Stimulated activated naive CD8-positive, alpha-beta T cell treated with anti-CD3 and anti-CD28 coated beads, Interleukin-15, amount 100 ng/mL, for 72 hours (primary cell): ENCODE measurements at regions not wholly inside any gene's neighbourhood (a gene's known extent, or its start where the extent isn't known, plus 50 kb on each side); places are given as distances from the start of the nearest gene placed in this dataset.
"Not testable (repeated sequence)": the region's sequence is repeated elsewhere in the genome, so short reads cannot be mapped to it uniquely, and the experiment has no call there.

Experiments used
- ATAC-seq: fragments of 150-1000 bp; cut with Tn5 transposase; 2 replicates; pipeline ENCODE4 v1.10.0; 2021; ENCODE audit warnings: mild to moderate bottlenecking, moderate library complexity
- DNase-seq, 2 donors: peaks; one replicate each; pipeline ENCODE4 v3.0.0; 2021 to 2022
- H3K27ac Mint-ChIP-seq, 2 donors: one replicate each; pipeline ENCODE4 v1.8.0; 2022; ENCODE audit warnings: mild to moderate bottlenecking in 2 of 2, mixed read lengths in 2 of 2, moderate library complexity in 2 of 2
- H3K27me3 Mint-ChIP-seq: one replicate; pipeline ENCODE4 v1.8.0; 2022; ENCODE audit warnings: mixed read lengths
- H3K4me1 Mint-ChIP-seq: one replicate; pipeline ENCODE4 v1.8.0; 2022; ENCODE audit warnings: mild to moderate bottlenecking, mixed read lengths
- H3K4me3 Mint-ChIP-seq, 2 donors: one replicate each; pipeline ENCODE4 v1.8.0; 2022; ENCODE audit warnings: mild to moderate bottlenecking in 2 of 2, mixed read lengths in 2 of 2, moderate library complexity in 1 of 2
- H3K9me3 Mint-ChIP-seq, 2 donors: one replicate each; pipeline ENCODE4 v1.8.0; 2022; ENCODE audit warnings: mixed read lengths in 2 of 2

DNA sequence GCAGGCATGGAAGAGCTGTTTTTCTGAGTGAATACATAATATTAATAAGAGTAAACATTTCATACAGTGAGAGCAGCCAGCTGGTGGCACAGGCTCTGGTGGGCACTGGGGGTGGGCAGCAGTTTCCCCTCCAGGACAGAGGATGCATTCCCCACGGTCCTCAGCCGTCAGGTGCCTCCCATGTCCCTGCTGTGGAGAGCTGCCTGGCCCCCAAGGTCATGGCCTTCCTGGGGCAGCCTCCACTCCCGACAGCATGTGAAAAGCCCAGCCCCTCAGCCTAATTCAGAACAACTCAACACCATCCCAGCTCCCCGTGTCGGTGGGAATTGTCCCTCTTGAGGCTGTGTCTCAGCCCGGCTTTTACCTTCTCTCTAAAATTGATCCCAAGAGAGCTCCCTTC, 147.4 kb downstream of the GALR1 start:
- H3K27ac Mint-ChIP-seq: no peak overlapping the region
- DNase-seq (no peak), ATAC-seq (no peak)
- peaks cover 8% of the 10 kb centered on the region for H3K27me3 Mint-ChIP-seq
- no peak overlapping the region for H3K4me3 Mint-ChIP-seq
- peaks cover 0 to 6% of the 10 kb centered on the region in 2 donors for H3K9me3 Mint-ChIP-seq
- no peaks in the 10 kb centered on the region for H3K4me1 Mint-ChIP-seq

DNA sequence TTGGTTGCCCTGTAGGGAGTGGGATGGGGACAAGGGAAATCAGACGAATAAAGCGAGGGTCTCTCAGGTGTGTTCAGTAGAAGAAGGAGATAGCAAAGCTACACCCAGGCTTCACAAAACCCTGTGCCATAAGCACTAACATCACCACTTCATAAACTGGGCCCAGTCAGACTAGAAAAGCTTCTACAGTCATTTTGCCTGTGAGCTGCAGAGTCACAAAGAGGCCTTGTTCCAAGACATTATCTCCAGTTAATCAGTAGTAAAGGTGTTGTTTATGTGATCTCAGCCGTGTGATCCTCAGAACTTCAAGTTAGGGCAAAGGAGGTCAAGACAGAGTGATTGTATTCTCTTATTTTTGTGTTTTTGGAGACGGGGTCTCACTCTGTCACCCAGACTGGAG, 148.0 kb downstream of the GALR1 start:
- Mint-ChIP-seq H3K27ac (no peak overlapping the region), H3K4me1 (no peaks in the 10 kb centered on the region), H3K4me3 (no peak overlapping the region), H3K27me3 (peaks cover 4% of the 10 kb centered on the region), H3K9me3 (peaks cover 0 to under 1% of the 10 kb centered on the region in 2 donors)
- DNase-seq (no peak), ATAC-seq (no peak)

DNA sequence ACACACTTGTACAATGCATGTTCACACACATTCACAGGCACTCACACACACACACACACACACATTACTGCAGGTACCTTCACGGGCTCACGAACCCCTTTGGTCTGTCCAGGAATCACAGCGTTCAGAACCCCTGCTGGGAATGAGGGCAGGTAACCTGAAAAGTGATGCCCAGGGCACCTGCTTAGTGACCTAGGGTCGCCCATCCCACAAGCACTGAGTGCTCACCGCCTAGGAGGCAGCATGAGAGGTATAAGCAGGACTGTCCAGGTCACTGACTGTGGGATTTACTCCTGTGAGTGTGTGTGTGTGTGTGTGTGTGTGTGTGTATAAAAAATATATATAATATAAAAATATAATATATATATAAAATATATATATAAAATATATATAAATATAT, 150.9 kb downstream of the GALR1 start:
- DNase-seq (no peak), ATAC-seq (no peak)
- Mint-ChIP-seq H3K4me3 (no peak overlapping the region), H3K9me3 (no peaks in the 10 kb centered on the region), H3K27me3 (no peaks in the 10 kb centered on the region), H3K27ac (no peak overlapping the region), H3K4me1 (no peaks in the 10 kb centered on the region)

DNA sequence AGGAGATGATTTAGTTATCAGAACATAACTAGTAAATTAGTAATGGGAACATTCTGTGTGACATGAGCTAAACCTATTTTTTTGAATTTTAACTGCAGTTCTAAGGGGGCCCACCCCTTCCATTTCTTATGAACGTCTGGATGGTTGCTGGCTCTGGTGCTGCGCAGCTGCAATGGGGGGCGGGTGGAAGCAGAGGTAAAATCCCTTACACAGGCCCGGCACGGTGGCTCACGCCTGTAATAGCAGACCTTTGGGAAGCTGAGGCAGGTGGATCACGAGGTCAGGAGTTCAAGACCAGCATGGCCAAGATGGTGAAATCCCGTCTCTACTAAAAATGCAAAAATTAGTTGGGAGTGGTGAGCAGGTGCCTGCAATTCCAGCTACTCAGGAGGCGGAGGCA, 151.5 kb downstream of the GALR1 start:
- no peaks in the 10 kb centered on the region for H3K4me1 Mint-ChIP-seq
- H3K4me3 Mint-ChIP-seq: no peak overlapping the region
- ATAC-seq (no peak), DNase-seq (no peak)
- H3K9me3 Mint-ChIP-seq: no peaks in the 10 kb centered on the region
- H3K27ac Mint-ChIP-seq: peak overlapping the region in 1 of 2 donors; percentile 22
- H3K27me3 Mint-ChIP-seq: no peaks in the 10 kb centered on the region

DNA sequence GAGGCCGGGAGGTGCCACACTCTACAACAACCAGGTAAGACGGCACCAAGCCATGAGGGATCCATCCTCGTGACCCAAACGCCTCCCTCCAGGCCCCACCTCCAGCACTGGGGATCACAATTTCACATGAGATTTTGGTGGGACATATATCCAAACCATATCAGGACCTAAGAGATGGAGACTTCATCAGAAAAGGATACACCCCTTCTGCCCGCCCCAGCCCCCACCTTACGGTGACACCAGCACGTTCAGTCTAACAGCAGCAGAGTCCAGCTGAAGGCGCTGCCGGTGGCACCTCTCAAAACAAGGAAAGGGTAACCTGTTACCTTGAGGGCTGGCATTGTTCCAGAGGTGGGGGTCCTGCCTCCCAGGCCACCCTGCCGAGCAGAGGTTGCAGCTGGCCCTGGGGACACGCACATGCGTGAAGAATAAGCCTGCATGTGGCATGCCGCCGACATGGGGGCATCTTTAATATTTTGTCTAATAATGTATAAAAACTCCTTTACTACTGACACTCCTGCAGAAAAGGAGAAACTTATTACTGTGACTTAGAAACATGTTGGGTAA, 154.4 kb downstream of the GALR1 start:
- H3K9me3 Mint-ChIP-seq: no peaks in the 10 kb centered on the region
- no peak overlapping the region for H3K4me3 Mint-ChIP-seq
- no peak for DNase-seq
- no peaks in the 10 kb centered on the region for H3K27me3 Mint-ChIP-seq
- no peaks in the 10 kb centered on the region for H3K4me1 Mint-ChIP-seq
- ATAC-seq: no peak
- H3K27ac Mint-ChIP-seq: no peak overlapping the region

DNA sequence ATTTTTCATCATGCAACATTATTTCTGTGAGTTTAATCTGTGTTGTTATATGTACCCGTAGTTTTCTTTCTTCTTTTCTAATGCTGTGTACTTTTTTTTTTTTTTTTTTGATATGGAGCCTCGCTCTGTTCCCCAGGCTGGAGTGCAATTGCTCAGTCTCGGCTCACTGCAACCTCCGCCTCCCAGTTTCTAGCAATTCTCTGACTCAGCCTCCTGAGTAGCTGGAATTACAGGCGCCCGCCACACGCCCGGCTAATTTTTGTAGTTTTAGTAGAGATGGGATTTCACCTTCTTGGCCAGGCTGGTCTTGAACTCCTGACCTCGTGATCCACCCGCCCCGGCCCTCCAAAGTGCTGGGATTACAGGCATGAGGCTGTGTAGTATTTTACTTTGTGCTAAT, 155.4 kb downstream of the GALR1 start:
- H3K9me3 Mint-ChIP-seq: no peaks in the 10 kb centered on the region
- ATAC-seq (no peak), DNase-seq (no peak)
- H3K27me3 Mint-ChIP-seq: no peaks in the 10 kb centered on the region
- H3K4me3 Mint-ChIP-seq: no peak overlapping the region
- no peak overlapping the region for H3K27ac Mint-ChIP-seq
- H3K4me1 Mint-ChIP-seq: no peaks in the 10 kb centered on the region

DNA sequence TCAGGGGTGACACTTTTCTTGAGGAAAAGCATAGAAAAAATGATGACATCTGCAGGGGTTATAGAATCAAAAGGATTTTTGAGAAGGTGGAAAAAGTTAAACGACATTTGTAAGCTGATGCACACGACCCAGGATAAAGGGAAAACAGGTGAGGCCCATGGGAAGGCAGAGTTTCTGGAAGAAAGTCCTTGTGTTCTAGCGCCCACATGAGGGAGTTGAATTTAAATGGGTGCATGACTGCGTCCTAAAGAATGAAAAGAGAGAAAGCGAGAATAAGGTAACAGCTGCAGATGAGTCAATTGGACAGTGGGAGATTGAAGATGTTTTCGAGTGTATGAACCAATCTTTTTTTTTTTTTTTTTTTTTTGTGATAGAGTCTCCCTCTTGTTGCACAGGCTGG, 158.1 kb downstream of the GALR1 start:
- Mint-ChIP-seq H3K27ac (no peak overlapping the region), H3K4me1 (no peaks in the 10 kb centered on the region), H3K9me3 (no peaks in the 10 kb centered on the region), H3K27me3 (no peaks in the 10 kb centered on the region), H3K4me3 (no peak overlapping the region)
- DNase-seq: no peak
- no peak for ATAC-seq

DNA sequence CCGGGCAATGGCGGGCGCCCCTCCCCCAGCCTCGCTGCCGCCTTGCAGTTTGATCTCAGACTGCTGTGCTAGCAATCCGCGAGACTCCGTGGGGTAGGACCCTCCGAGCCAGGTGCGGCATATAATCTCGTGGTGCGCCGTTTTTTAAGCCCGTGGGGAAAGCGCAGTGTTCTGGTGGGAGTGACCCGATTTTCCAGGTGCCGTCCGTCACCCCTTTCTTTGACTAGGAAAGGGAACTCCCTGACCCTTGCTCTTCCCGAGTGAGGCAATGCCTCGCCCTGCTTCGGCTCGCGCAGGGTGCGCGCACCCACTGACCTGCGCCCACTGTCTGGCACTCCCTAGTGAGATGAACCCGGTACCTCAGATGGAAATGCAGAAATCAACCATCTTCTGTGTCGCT, 171.9 kb downstream of the GALR1 start:
- not testable (repeated sequence) for H3K27me3 Mint-ChIP-seq, H3K27ac Mint-ChIP-seq, DNase-seq, H3K4me3 Mint-ChIP-seq, H3K4me1 Mint-ChIP-seq, H3K9me3 Mint-ChIP-seq, ATAC-seq

DNA sequence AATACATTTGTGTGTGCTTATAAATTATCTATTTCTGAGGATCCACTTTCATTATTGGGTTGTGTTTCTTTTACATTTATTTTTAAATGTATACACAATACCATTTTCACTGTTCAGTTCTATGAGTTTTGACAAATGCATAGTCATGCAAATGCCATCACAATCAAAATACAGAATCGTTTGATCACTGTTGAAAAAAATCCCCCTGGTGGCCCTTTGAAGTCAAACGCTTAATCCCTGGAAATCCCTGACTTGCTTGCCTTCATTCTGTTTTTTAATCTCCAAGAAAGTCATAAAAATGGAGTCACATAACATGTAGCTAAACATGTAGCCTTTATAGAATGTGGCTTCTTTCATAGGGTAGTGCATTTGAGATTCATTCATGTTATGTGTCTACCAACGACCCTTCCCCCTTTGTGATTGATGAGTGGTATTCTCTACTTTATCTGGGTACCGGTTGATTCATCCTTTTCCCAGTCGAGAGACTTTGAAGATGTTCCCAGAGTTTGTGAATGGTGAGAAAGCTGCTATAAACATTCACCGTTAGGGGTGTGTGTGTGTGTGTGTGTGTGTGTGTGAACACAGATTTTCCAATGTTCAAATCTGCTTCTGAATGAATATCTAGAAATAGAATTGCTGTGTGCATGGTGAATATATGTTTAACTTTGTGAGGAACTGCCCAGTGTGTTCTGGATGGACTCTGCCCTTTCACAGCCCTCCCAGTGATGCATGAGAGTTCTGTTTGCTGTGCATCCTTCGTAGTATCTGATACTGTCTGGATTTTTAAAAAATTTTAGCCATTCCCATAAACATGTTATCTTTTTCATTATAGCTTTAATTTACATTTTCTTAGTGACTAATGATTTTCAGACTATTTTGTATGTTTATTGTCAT, 173.6 kb downstream of the GALR1 start:
- peaks cover 0 to 6% of the 10 kb centered on the region in 2 donors for H3K9me3 Mint-ChIP-seq
- no peak overlapping the region for H3K4me3 Mint-ChIP-seq
- H3K27me3 Mint-ChIP-seq: peaks cover 11% of the 10 kb centered on the region
- DNase-seq (no peak), ATAC-seq (no peak)
- H3K4me1 Mint-ChIP-seq: no peaks in the 10 kb centered on the region
- no peak overlapping the region for H3K27ac Mint-ChIP-seq

DNA sequence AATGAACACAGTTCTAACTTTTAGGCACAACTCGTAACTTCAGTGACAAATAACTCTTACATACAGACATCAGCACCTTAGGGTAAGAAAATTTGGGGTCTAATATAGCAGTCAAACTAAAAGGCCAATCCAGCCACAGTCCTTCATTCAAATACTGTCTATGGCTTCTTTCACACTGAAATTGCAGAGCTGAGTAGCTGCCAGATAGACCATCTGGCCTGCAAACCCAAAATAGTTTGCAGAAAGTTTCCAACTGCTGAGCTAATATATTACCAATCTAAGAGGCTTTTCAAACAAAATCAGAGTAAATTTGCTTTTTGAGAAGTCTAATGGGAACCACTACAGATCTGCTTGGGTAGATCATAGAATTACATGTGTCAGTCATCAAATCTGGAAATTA, 183.4 kb downstream of the GALR1 start:
- no peaks in the 10 kb centered on the region for H3K4me1 Mint-ChIP-seq
- H3K27me3 Mint-ChIP-seq: peaks cover 24% of the 10 kb centered on the region
- H3K4me3 Mint-ChIP-seq: no peak overlapping the region
- DNase-seq: no peak
- ATAC-seq: no peak
- H3K9me3 Mint-ChIP-seq: no peaks in the 10 kb centered on the region
- no peak overlapping the region for H3K27ac Mint-ChIP-seq

DNA sequence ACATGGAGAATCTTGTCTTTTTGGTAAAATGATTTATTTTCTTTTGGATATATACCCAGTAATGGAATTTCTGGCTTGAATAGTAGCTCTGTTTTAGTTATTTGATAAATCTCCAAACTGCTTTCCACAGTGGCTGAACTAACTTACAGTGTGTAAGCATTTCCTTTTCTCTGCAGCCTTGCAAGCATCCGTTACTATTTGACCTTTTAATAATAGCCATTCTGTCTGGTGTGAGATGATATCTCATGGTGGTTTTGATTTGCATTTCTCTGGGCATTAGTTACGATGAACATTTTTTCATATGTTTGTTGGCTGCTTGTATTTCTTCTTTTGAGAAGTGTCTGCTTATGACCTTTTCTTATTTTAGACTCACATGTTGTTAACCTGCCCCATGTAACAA, 190.2 kb downstream of the GALR1 start:
- Mint-ChIP-seq H3K27me3 (peaks cover 13% of the 10 kb centered on the region), H3K9me3 (no peaks in the 10 kb centered on the region), H3K27ac (no peak overlapping the region), H3K4me1 (no peaks in the 10 kb centered on the region), H3K4me3 (no peak overlapping the region)
- no peak for ATAC-seq
- no peak for DNase-seq

DNA sequence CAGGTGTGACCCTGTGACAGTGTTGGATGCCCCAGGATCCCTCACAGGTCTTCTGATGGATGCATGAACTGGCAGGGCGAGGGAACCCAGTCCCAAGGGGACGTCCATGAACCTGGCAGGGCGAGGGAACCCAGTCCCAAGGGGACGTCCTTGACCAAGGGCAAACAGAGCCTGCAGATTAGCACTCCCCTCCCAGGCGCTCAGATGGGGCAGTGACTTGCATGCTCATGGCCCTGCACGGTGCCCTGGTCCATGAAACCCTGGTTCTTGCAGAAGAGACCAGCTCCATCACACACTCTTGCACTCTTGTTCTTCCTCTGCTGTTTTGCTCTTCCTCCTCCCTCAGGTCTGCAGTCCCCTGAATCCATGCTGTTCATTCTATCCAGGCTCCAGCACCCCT, 192.7 kb downstream of the GALR1 start:
- Mint-ChIP-seq H3K27ac (no peak overlapping the region), H3K4me3 (no peak overlapping the region), H3K4me1 (no peaks in the 10 kb centered on the region), H3K9me3 (no peaks in the 10 kb centered on the region), H3K27me3 (peaks cover 13% of the 10 kb centered on the region)
- DNase-seq (no peak), ATAC-seq (no peak)

DNA sequence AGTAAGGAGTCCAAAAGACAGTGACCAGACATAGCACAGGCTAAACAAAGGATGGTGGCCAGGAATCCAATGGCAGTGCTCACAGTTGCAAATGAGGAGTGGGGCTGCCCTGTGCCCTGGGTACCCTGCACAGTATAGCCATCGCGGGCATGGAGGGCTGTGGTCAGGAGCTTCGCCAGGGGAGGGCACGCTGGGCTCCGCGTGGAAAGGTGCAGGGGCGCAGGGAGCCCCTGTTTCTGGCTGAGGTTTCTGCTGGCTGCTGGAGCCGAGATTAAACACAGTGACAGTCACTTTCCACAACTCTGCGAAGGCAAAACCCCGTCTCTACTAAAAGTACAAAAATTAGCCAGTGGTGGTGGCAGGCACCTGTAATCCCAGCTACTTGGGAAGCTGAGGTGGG, 194.7 kb downstream of the GALR1 start:
- no peaks in the 10 kb centered on the region for H3K9me3 Mint-ChIP-seq
- no peak overlapping the region for H3K27ac Mint-ChIP-seq
- H3K27me3 Mint-ChIP-seq: peaks cover 30% of the 10 kb centered on the region
- DNase-seq (no peak), ATAC-seq (no peak)
- no peak overlapping the region for H3K4me3 Mint-ChIP-seq
- peaks cover 5% of the 10 kb centered on the region for H3K4me1 Mint-ChIP-seq

DNA sequence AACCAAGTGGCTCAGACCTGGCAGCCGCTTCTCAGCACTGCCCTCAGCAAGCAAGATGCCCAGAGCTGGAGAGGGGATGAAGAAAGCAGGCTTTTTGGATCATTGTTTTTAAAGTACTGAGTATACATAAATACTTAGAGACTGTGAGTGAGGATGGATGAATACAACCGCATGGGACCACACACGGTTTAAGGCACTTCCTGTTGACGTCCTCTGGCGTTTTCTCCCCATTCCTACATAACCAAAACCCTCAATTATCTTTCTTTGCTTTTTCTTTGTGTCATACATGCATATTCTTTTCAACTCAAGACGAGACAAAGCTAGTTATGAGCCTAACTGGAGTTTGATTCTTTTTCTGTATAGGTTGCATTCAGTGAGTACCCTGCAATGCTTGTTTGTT, 198.4 kb downstream of the GALR1 start:
- Mint-ChIP-seq H3K27me3 (peaks cover 22% of the 10 kb centered on the region), H3K4me3 (no peak overlapping the region), H3K4me1 (peaks cover 5% of the 10 kb centered on the region), H3K27ac (no peak overlapping the region), H3K9me3 (no peaks in the 10 kb centered on the region)
- DNase-seq (no peak), ATAC-seq (no peak)

DNA sequence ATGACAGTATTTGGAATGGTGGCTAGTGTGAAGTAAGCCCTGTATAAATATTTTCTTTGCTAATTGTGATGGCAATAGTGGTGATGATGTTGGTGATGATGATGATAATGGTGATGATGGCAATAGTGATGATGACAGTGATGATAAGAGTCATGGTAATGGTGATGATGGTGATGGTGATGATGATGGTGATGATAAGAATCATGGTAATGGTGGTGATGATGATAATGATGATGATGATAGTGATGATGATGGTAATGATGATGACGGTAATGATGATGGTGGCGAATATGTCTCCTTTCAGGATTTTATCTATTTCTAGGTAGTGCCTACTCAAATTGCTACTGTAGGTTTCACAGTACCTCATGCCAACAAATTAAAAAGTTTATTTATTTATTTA, 205.4 kb downstream of the GALR1 start:
- Mint-ChIP-seq H3K4me1 (no peaks in the 10 kb centered on the region), H3K27me3 (no peaks in the 10 kb centered on the region), H3K27ac (no peak overlapping the region), H3K9me3 (no peaks in the 10 kb centered on the region), H3K4me3 (no peak overlapping the region)
- ATAC-seq: no peak
- DNase-seq: no peak

DNA sequence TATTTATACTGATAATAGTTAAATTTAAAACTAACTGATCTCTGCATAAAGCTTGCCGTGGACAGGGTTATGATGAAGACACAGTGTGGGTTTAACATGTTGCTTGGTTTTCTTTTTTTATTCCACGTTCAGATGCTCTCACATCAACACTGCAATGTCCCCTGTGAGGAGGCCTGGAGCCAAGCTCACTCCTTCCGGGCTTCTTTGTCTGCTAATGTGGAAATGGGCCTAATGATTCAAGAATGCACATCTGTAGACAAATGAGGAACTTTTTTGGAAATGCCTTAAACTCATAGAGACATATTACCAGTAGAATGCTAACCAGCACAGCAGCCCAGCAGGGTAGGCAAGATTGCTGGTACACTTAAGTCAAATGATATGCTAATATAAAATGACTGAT, 208.0 kb downstream of the GALR1 start:
- H3K4me3 Mint-ChIP-seq: no peak overlapping the region
- no peaks in the 10 kb centered on the region for H3K4me1 Mint-ChIP-seq
- H3K27me3 Mint-ChIP-seq: peaks cover 3% of the 10 kb centered on the region
- no peak overlapping the region for H3K27ac Mint-ChIP-seq
- ATAC-seq: no peak
- H3K9me3 Mint-ChIP-seq: no peaks in the 10 kb centered on the region
- DNase-seq: no peak
